HepG2 (cell line): ENCODE measurements at regions not wholly inside any gene's neighbourhood (a gene's known extent, or its start where the extent isn't known, plus 50 kb on each side); places are given as distances from the start of the nearest gene placed in this dataset.

Experiments used
- ATAC-seq: fragments of 200-7000 bp; cut with Tn5 transposase; 3 replicates; pipeline ENCODE4 v1.9.1; 2020; ENCODE audit warnings: mild to moderate bottlenecking, moderate library complexity
- BruUV-seq: library from RNA; stranded (reverse); fragments of 400-500 nt; replicated peaks from 2 replicates; lab custom pipeline; 2021; lab: Mats Ljungman, UMichigan
- CTCF ChIA-PET: fragments of 300-600 bp; formaldehyde crosslinking; extraction: SDS; loops from one replicate; lab custom pipeline; 2021; ENCODE audit warnings: low total read pairs, inconsistent platforms, low intra/inter-chr PET ratio; lab: Yijun Ruan, JAX
- POLR2A ChIA-PET: fragments of 350-600 bp; sonication (Branson Sonifier 250); formaldehyde crosslinking; loops from one replicate; lab custom pipeline; 2020; ENCODE audit warnings: antibody characterized with exemption, inconsistent platforms; lab: Yijun Ruan, JAX
- DNase-seq: peaks from one replicate; pipeline ENCODE4 v3.0.0-alpha.2; 2015; ENCODE audit warnings: low spot score
- FAIRE-seq: peaks from 3 replicates; lab custom pipeline; 2011; peaks lifted over from hg19 to GRCh38; lab: Jason Lieb, UNC
- H2AFZ ChIP-seq: one replicate; pipeline ENCODE4 v1.6.1; 2011; ENCODE audit warnings: low read length, inconsistent platforms
- H3K27ac ChIP-seq: fragments of 300-600 bp; 3 replicates; pipeline ENCODE4 v1.8.0; 2011; ENCODE audit warnings: mixed run types, mild to moderate bottlenecking, mixed read lengths, low read length, inconsistent platforms; ENCODE audit not compliant: insufficient read depth; ENCODE audit errors: extremely low read length
- H3K27me3 ChIP-seq, 2 experiments: fragments of 200-600 bp in 1 of 2; 2 replicates in 1 of 2; 3 replicates in 1 of 2; pipeline versions ENCODE4 v1.6.0 to v1.8.0; 2011; ENCODE audit warnings: low read length in 2 of 2, mild to moderate bottlenecking in 2 of 2, moderate library complexity in 2 of 2, inconsistent platforms in 1 of 2; ENCODE audit not compliant: insufficient read depth in 2 of 2, control insufficient read depth in 1 of 2
- H3K36me3 ChIP-seq, 2 experiments: fragments of 200-600 bp in 1 of 2; replicated peaks in 1 of 2; 2 replicates in 1 of 2; 3 replicates in 1 of 2; pipeline versions ENCODE4 v1.5.1 to v1.8.0; 2011; ENCODE audit warnings: low read length in 2 of 2, inconsistent platforms in 1 of 2; ENCODE audit not compliant: insufficient read depth in 2 of 2, control insufficient read depth in 1 of 2
- H3K4me1 ChIP-seq: 2 replicates; pipeline ENCODE4 v1.5.1; 2012; ENCODE audit warnings: low read length, inconsistent platforms; ENCODE audit not compliant: insufficient read depth
- H3K4me2 ChIP-seq: 2 replicates; pipeline ENCODE4 v1.6.0; 2011; ENCODE audit warnings: low read depth, low read length, inconsistent platforms
- H3K4me3 ChIP-seq, 3 experiments: fragments of 200-600 bp in 1 of 3; sonication (generic), shearing (Covaris generic) in 1 of 3; replicated peaks in 1 of 3; 2 replicates each; pipeline ENCODE4 v1.5.1; 2011 to 2016; ENCODE audit warnings: low read length in 3 of 3, inconsistent platforms in 2 of 3, low read depth in 2 of 3, mild to moderate bottlenecking in 2 of 3, control low read depth in 1 of 3, mixed read lengths in 1 of 3; ENCODE audit not compliant: insufficient read depth in 1 of 3
- H3K79me2 ChIP-seq: one replicate; pipeline ENCODE4 v1.6.1; 2011; ENCODE audit warnings: low read length, inconsistent platforms; ENCODE audit not compliant: insufficient read depth
- H3K9ac ChIP-seq: 2 replicates; pipeline ENCODE4 v1.6.0; 2011; ENCODE audit warnings: mild to moderate bottlenecking, low read depth, low read length, inconsistent platforms; ENCODE audit not compliant: insufficient read depth
- H3K9me3 ChIP-seq: 2 replicates; pipeline ENCODE4 v1.5.1; 2012; ENCODE audit warnings: mild to moderate bottlenecking, low read length
- H4K20me1 ChIP-seq: 2 replicates; pipeline ENCODE4 v1.6.0; 2011; ENCODE audit warnings: inconsistent platforms, mild to moderate bottlenecking, low read length, moderate library complexity; ENCODE audit not compliant: insufficient read depth
- ARNTL ChIP-seq: sonication (generic); formaldehyde crosslinking; IDR thresholded peaks from 2 replicates; pipeline ENCODE4 v1.4.0; 2020; ENCODE audit warnings: mild to moderate bottlenecking, missing genetic modification reagents
- CCAR2 ChIP-seq: fragments of 200-400 bp; formaldehyde crosslinking; optimal IDR thresholded peaks from 2 replicates; pipeline ENCODE3; 2018; ENCODE audit warnings: low read depth, mild to moderate bottlenecking, low read length, moderate library complexity
- KMT2A ChIP-seq: sonication (generic); formaldehyde crosslinking; IDR thresholded peaks from 2 replicates; pipeline ENCODE4 v1.4.0; 2020; ENCODE audit warnings: missing genetic modification reagents
- MAFF ChIP-seq: IDR thresholded peaks from 2 replicates; pipeline ENCODE4 v1.6.1; 2011; ENCODE audit warnings: low read depth, low read length, improper control_type of control experiment
- MAFK ChIP-seq, 2 experiments: IDR thresholded peaks in 1 of 2; conservative IDR thresholded peaks in 1 of 2; 2 replicates each; pipeline ENCODE4 v1.6.1; 2011; ENCODE audit warnings: improper control_type of control experiment in 2 of 2, low read length in 2 of 2
- MNT ChIP-seq: fragments of 450-650 bp; IDR thresholded peaks from 2 replicates; pipeline ENCODE4 v1.6.1; 2016
- NPAS2 ChIP-seq: sonication (generic); formaldehyde crosslinking; IDR thresholded peaks from 2 replicates; pipeline ENCODE4 v1.8.0; 2022; ENCODE audit warnings: mild to moderate bottlenecking, missing genetic modification reagents, borderline replicate concordance
- PBX3 ChIP-seq: sonication (generic); formaldehyde crosslinking; IDR thresholded peaks from 2 replicates; pipeline ENCODE4 v1.8.1; 2023; ENCODE audit warnings: missing genetic modification reagents, inconsistent platforms, borderline replicate concordance
- ZBTB7B ChIP-seq: sonication (generic); formaldehyde crosslinking; IDR thresholded peaks from 2 replicates; pipeline ENCODE4 v1.4.0; 2020; ENCODE audit warnings: missing genetic modification reagents
- ZMYM2 ChIP-seq: sonication (generic); formaldehyde crosslinking; IDR thresholded peaks from 2 replicates; pipeline ENCODE4 v1.8.0; 2022; ENCODE audit warnings: mild to moderate bottlenecking, missing genetic modification reagents
- ZMYM4 ChIP-seq: sonication (generic); formaldehyde crosslinking; IDR thresholded peaks from 2 replicates; pipeline ENCODE4 v1.8.1; 2023; ENCODE audit warnings: mild to moderate bottlenecking, missing genetic modification reagents
- ZNF260 ChIP-seq: sonication (generic); formaldehyde crosslinking; IDR thresholded peaks from 2 replicates; pipeline ENCODE4 v1.4.0; 2020; ENCODE audit warnings: missing genetic modification reagents, low read depth, mild to moderate bottlenecking, borderline replicate concordance
- ZNF777 ChIP-seq: sonication (generic); formaldehyde crosslinking; IDR thresholded peaks from 2 replicates; pipeline ENCODE4 v1.4.0; 2020; ENCODE audit warnings: missing genetic modification reagents
- ZNF839 ChIP-seq: sonication (generic); formaldehyde crosslinking; IDR thresholded peaks from 2 replicates; pipeline ENCODE4 v1.4.0; 2020; ENCODE audit warnings: missing genetic modification reagents, mild to moderate bottlenecking, borderline replicate concordance
- WGBS: methylation state at CpG from one replicate; pipeline ENCODE4 v1.1.6; 2017; ENCODE audit warnings: low lambda C conversion rate; 5-methylcytosine and 5-hydroxymethylcytosine counted together
- in situ Hi-C: cut with HindIII; loops from 2 replicates; pipeline ENCODE4 v1.10.0; 2017; ENCODE audit warnings: low pct_unique_long_range_greater_than_20kb; ENCODE audit not compliant: extremely low pct_ligation_motif_present
- intact Hi-C: fragments of 100-400 bp; cut with micrococcal nuclease; formaldehyde crosslinking; loops from one replicate; pipeline ENCODE4 v1.10.0; 2022; ENCODE audit not compliant: unreplicated experiment
- TF ChIP-seq, protein P1 (sequence below): sonication (generic); formaldehyde crosslinking; IDR thresholded peaks from 2 replicates; pipeline ENCODE4 v1.9.0; 2021; ENCODE audit warnings: missing genetic modification reagents, mild to moderate bottlenecking, borderline replicate concordance

GRCh38 chr21:22364163-22364562 is 1366.0 kb downstream of the NCAM2 start:
- no TSS peak for BruUV-seq
- H3K36me3 ChIP-seq: no peaks in the 10 kb centered on the region
- H2AFZ ChIP-seq: no peak overlapping the region
- no peaks in the 10 kb centered on the region for H3K4me1 ChIP-seq
- no peaks in the 10 kb centered on the region for H3K27me3 ChIP-seq
- ATAC-seq: no peak
- ChIA-PET POLR2A (no interaction called here), CTCF (no interaction called here)
- peak; percentile 40 to 88 for TF ChIP-seq MAFK (conservative IDR thresholded peaks at IDR 0.05 in 1 of 2, IDR thresholded peaks at IDR 0.05 in 1 of 2; ENCODE audit: low read length in 2 of 2)
- no peak for TF ChIP-seq CCAR2
- no peak for TF ChIP-seq ZMYM2
- TF ChIP-seq MAFF: peak; percentile 75
- H3K9me3 ChIP-seq: peaks cover 64% of the 10 kb centered on the region
- no peak overlapping the region for H3K27ac ChIP-seq
- DNase-seq: no peak
- no peak for FAIRE-seq
- H3K4me3 ChIP-seq: no peak overlapping the region
- 54% methylated on average over 5 of the region's 5 CpGs for WGBS
- no peak overlapping the region for H3K9ac ChIP-seq
- H3K4me2 ChIP-seq: no peak overlapping the region
- in situ Hi-C loops: no loop called here
- H4K20me1 ChIP-seq: no peaks in the 10 kb centered on the region
- H3K79me2 ChIP-seq: no peaks in the 10 kb centered on the region
- intact Hi-C loops: no loop called here

GRCh38 chr21:22374218-22374969 is 1376.2 kb downstream of the NCAM2 start:
- no peak overlapping the region for H3K4me3 ChIP-seq
- H3K4me2 ChIP-seq: no peak overlapping the region
- 0% methylated on average over 7 of the region's 7 CpGs for WGBS
- ChIA-PET CTCF (no interaction called here), POLR2A (no interaction called here)
- in situ Hi-C loops: no loop called here
- no peak overlapping the region for H2AFZ ChIP-seq
- no TSS peak for BruUV-seq
- no peak overlapping the region for H3K27ac ChIP-seq
- intact Hi-C loops: no loop called here
- no peaks in the 10 kb centered on the region for H3K36me3 ChIP-seq
- no peak overlapping the region for H3K9ac ChIP-seq
- no peaks in the 10 kb centered on the region for H4K20me1 ChIP-seq
- ATAC-seq: no peak; the same call in 1 of the 3 replicates
- H3K79me2 ChIP-seq: no peaks in the 10 kb centered on the region
- no peaks in the 10 kb centered on the region for H3K4me1 ChIP-seq
- DNase-seq: no peak
- no peak for FAIRE-seq
- no peaks in the 10 kb centered on the region for H3K27me3 ChIP-seq
- peaks cover 76% of the 10 kb centered on the region for H3K9me3 ChIP-seq
- TF ChIP-seq NPAS2 (CRISPR knock-in tag): no peak
- no peak for TF ChIP-seq ARNTL (CRISPR knock-in tag)
- TF ChIP-seq PBX3 (CRISPR knock-in tag): no peak
- no peak for TF ChIP-seq ZMYM4 (CRISPR knock-in tag)
- TF ChIP-seq KMT2A (CRISPR knock-in tag): no peak
- TF ChIP-seq, protein P1, sequence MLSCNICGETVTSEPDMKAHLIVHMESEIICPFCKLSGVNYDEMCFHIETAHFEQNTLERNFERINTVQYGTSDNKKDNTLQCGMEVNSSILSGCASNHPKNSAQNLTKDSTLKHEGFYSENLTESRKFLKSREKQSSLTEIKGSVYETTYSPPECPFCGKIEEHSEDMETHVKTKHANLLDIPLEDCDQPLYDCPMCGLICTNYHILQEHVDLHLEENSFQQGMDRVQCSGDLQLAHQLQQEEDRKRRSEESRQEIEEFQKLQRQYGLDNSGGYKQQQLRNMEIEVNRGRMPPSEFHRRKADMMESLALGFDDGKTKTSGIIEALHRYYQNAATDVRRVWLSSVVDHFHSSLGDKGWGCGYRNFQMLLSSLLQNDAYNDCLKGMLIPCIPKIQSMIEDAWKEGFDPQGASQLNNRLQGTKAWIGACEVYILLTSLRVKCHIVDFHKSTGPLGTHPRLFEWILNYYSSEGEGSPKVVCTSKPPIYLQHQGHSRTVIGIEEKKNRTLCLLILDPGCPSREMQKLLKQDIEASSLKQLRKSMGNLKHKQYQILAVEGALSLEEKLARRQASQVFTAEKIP: no peak
- no peak for TF ChIP-seq MNT
- no peak for TF ChIP-seq ZNF839 (CRISPR knock-in tag)
- no peak for TF ChIP-seq ZNF777 (CRISPR knock-in tag)
- no peak for TF ChIP-seq ZBTB7B (CRISPR knock-in tag)
- no peak for TF ChIP-seq ZNF260
